ENCODE measurements at regions not wholly inside any gene's neighbourhood (a gene's known extent, or its start where the extent isn't known, plus 50 kb on each side); places are given as distances from the start of the nearest gene placed in this dataset.
"Not testable (repeated sequence)": the region's sequence is repeated elsewhere in the genome, so short reads cannot be mapped to it uniquely, and the experiment has no call there.

GRCh38 chr7:46126675-46127300, 205.7 kb upstream of the IGFBP3 start:
- DNase-seq (ENCODE audit: low spot score), result no peak

GRCh38 chr7:46123756-46124343, 202.8 kb upstream of the IGFBP3 start:
- DNase-seq (ENCODE audit: low spot score), result no peak

- DNase-seq (ENCODE audit: low spot score), result no peak
Observed at GRCh38 chr7:46115410-46115809, 194.3 kb upstream of the IGFBP3 start.

GRCh38 chr7:46109437-46109836, 188.4 kb upstream of the IGFBP3 start:
- DNase-seq (ENCODE audit: low spot score), result no peak

GRCh38 chr7:46108272-46108671, 187.2 kb upstream of the IGFBP3 start:
- peak; percentile 18 for DNase-seq (ENCODE audit: low spot score)

- DNase-seq (ENCODE audit: low spot score), result peak; percentile 93
Observed at GRCh38 chr7:46107610-46108217, 186.6 kb upstream of the IGFBP3 start.

GRCh38 chr7:46100521-46100920, 179.4 kb upstream of the IGFBP3 start:
- DNase-seq (ENCODE audit: low spot score), result no peak

- DNase-seq (ENCODE audit: low spot score), result no peak
Observed at GRCh38 chr7:46099076-46099475, 178.0 kb upstream of the IGFBP3 start.

GRCh38 chr7:46091071-46091470, 170.0 kb upstream of the IGFBP3 start:
- DNase-seq (ENCODE audit: low spot score), result no peak

- DNase-seq (ENCODE audit: low spot score), result no peak
Observed at GRCh38 chr7:46089281-46089680, 168.2 kb upstream of the IGFBP3 start.

- not testable (repeated sequence) for DNase-seq (ENCODE audit: low spot score)
Observed at GRCh38 chr7:46088486-46088885, 167.4 kb upstream of the IGFBP3 start.

GRCh38 chr7:46080595-46081159, 159.6 kb upstream of the IGFBP3 start:
- no peak for DNase-seq (ENCODE audit: low spot score)

GRCh38 chr7:46079421-46079820, 158.3 kb upstream of the IGFBP3 start:
- DNase-seq (ENCODE audit: low spot score), result no peak

GRCh38 chr7:46076527-46076926, 155.5 kb upstream of the IGFBP3 start:
- DNase-seq (ENCODE audit: low spot score), result no peak

GRCh38 chr7:46072722-46073121, 151.7 kb upstream of the IGFBP3 start:
- DNase-seq (ENCODE audit: low spot score), result no peak

GRCh38 chr7:46071601-46072000, 150.5 kb upstream of the IGFBP3 start:
- DNase-seq (ENCODE audit: low spot score), result no peak

- DNase-seq (ENCODE audit: low spot score), result no peak
Observed at GRCh38 chr7:46071076-46071475, 150.0 kb upstream of the IGFBP3 start.

GRCh38 chr7:46068159-46068558, 147.1 kb upstream of the IGFBP3 start:
- DNase-seq (ENCODE audit: low spot score), result no peak

- DNase-seq (ENCODE audit: low spot score), result no peak
Observed at GRCh38 chr7:46059308-46060020, 138.4 kb upstream of the IGFBP3 start.

GRCh38 chr7:46058086-46058823, 137.2 kb upstream of the IGFBP3 start:
- no peak for DNase-seq (ENCODE audit: low spot score)

GRCh38 chr7:46054915-46055314, 133.8 kb upstream of the IGFBP3 start:
- no peak for DNase-seq (ENCODE audit: low spot score)

GRCh38 chr7:46054272-46054671, 133.2 kb upstream of the IGFBP3 start:
- DNase-seq (ENCODE audit: low spot score), result no peak

Data from SK-N-DZ (cell line).